Left renal cortex interstitium (tissue), 4 donors: ENCODE measurements at regions not wholly inside any gene's neighbourhood (a gene's known extent, or its start where the extent isn't known, plus 50 kb on each side); places are given as distances from the start of the nearest gene placed in this dataset.

ENCODE experiments used
- DNase-seq, 4 donors: peaks; one replicate each; pipeline ENCODE4 v3.0.0-alpha.2; 2013; ENCODE audit warnings: low read depth in 4 of 4, low spot score in 2 of 4, missing footprints in 1 of 4

DNA sequence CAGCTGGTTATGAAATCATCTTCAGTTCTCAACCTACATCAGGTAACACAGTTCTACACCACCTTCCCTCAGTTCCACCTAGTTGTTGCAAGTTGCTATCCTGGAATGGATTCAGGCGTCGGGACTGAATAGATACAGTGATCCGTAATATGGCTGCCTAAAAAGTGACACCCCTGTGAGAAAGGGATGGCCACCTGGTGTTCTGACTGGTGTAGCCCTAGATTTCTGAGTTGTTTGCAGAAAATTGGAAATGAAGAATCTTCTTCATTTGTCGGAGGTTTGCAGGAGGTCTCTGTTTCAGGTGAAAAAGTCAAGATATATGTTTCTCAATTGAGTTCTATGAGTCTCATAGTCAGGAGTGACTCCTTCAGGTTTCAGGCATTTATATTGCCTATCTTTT, 225.8 kb upstream of the ELAC2 start:
- DNase-seq = no peak

DNA sequence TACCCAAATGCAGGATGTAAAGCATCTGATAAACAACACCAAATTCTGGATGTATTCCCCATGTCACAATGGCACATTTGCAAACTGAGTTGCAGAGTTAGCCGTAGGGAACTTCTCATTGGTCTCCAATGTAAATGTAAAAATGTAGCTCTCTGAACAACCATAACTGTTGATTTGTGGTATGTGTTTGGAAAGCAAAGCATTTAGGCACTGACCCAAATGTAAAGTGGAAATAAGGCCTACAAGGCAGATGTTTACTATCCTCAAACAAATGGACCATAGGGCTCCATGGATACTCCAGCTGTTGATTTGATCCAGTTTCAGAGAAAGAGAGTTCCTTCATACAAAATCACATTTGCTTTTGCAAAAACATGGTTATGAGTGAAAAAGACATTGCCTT, 223.0 kb upstream of the ELAC2 start:
- DNase-seq = no peak

DNA sequence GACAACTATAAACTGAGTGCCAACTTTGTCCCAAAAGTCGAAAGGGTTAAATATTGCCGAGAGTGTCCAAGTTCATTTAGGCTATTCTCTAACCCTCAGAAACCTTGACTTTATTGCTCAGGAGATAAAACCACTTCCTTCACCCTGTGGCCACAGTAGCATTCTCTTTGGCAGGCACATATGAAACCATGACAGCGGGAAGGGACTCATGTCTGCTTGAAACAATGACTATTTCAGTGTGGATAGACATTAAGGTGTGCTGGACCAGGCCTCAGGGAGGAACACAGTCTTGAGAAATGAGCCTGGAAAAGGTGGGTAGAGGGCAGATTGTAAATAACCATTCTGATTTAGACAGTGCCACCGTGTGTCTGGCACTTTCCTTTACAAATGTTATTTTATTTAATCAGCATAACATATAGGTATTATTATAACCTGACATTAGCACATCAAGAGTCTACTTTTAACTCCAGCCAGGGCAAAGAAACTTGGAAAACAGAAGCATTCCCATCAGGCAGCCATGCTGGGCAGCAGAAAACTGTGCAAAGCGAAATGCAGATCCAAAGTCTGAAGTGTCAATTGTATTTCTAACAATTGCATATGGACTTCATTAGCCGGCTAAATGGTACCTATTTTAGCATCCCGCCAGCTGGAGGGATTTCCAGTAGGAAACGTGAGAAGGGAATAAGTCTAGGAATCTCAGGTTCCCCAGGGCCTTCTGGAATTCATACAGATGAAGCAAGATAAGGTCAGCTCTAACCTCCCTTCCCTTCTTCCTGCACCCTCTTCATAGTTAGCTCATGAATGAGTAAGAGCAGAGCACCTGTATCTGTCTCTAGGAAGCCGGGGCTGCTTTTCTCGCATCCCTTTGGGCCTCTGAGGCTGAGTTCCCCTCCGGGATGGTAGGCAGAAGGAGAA, 212.8 kb upstream of the ELAC2 start:
- no peak for DNase-seq

- DNase-seq = no peak
These were observed 210.4 kb upstream of the ELAC2 start for GRCh38 chr17:13228225-13228624.

DNA sequence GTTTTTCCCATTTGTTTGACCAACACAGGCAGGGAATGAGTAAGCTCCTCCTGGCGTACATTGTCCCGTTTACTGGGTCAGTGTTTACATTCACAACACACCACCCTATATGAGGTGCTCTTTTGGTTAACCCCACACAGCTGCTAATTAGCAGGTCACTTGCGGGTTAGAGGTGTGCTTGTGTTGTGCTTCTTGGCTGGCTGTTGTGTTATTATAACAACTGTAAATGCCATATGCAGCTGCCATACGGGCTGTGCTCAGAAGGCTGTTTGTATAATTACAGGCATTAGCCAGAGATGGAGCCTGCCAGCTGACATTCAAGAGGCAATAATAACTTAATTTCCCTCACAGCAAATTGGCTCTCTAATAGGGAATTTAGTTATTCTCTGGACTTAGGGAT, 205.1 kb upstream of the ELAC2 start:
- no peak for DNase-seq

DNA sequence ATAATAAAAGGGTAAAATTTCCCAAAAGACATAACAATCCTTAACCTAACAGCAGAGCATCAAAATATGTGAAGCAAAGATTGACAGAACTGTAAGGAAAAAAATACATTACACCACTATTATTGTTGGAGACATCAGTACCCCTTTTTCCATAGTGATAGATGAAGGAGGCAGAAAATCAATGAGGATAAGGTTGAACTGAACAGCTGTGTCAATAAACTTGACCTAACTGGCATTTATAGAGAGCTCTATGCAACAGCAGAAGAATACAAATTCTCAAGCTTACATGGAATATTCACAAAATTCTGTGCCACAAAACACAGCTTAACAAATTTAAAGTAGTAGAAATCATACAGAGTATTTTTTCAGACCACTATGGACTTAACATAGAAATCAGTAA, 195.0 kb upstream of the ELAC2 start:
- no peak for DNase-seq

DNA sequence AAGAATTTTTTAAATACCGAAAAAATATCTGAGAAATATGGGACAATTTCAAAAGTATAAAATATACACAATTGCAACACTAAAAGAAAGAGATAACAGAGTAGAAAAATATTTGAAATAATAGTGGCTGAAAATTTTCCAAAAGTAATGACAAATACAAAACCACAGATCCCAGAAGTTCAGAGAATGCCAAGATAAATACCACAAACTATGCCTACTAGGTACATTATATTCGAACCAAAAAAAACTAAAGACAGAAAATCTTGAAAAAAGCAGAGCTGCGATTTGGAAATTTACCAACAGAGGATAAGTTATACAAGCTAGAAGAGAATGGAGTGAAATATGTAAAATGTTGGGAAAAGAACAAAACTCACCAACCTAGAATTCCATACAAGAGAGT, 191.3 kb upstream of the ELAC2 start:
- DNase-seq = no peak

DNA sequence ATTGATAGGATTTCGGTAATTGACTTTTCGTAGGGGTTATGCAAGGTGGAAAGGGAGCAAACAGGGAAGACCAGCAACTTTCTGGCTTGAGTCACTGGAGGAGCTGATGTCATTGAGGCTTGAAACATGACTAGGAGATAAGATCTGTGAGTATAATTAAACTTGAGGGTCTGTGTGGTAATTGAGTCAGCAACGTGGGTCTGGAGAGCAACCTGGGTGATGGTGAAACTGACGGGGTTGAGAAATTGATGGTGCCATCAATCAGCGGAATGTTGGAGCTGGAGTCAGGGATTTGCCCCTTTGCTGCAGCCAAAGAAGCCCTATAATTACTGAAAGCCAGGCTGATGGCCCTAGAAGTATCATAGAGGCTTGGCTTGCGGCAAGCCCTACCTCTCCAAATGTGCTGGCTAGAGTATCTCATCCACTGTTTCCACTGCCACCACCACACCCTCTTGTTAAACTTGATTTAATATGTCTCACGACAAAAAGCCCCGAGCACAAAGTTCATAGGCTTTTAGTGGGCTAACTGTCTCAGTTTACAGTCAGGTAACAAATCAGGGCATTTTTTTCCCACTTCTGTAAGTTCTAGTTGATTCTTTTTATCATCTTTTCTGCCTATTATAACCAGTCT, 186.9 kb upstream of the ELAC2 start:
- DNase-seq = no peak

- no peak for DNase-seq
These were observed 185.0 kb upstream of the ELAC2 start for GRCh38 chr17:13202835-13203234.

GRCh38 chr17:13200671-13201070, 182.8 kb upstream of the ELAC2 start:
- no peak for DNase-seq

DNA sequence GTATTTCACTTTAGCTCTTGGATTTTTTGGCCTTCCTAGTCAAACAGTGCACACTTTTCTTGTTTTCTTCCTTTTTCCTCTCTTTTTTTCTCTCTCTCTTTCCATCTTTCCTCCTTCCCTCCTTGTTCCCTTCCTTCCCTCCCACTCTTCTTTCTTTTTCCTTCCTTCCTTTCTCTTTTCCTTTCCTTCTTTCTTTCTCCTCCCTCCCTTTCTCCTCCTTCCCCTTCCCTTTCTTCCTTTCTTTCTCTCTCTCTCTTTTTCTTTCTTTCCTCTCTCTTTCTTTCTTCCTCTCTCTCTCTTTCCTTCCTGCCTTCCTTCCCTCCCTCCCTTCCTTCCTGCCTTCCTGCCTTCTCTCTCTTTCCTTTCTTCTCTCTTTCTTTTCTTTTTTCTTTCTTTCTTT, 181.6 kb upstream of the ELAC2 start:
- DNase-seq = no peak

DNA sequence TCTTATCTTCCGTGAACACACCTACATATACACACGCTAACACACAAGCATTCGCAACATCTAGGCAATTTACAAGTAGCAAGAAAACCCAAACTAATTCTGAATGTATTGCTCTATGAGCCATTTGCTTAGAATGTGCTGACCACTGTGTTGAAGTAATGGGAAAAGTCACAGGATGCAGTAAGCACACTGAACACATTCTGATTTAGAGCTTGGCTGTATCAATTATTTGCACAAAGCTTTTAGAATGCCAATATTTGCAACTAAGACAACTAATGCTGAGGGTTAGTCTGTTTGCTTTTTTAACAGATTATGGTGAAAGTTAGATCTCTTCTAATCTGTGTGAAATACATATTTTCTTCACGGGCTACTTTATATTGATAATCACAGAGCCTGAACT, 179.8 kb upstream of the ELAC2 start:
- no peak for DNase-seq

GRCh38 chr17:13194887-13195286, 177.1 kb upstream of the ELAC2 start:
- DNase-seq = no peak

DNA sequence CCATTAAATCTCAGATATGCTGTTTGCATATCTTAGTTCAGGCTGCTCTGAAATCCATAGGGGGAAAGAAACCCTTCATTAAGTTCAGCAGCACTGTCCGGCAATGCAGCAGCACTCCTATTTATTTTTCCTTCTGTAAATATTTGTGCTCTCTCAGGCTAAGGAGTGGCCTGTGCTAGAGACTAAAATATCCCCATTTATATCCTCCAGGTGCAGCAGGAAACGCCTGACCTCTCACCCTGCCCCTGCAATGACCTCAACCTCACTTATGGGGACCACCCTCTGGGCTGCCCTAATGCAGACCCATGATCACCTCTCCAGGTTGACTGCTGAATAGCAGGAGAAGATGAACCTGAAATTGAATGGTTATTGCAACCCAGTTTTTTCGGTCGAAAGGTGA, 165.0 kb upstream of the ELAC2 start:
- no peak for DNase-seq

- no peak for DNase-seq
These were observed 164.6 kb upstream of the ELAC2 start for GRCh38 chr17:13182450-13182849.

- DNase-seq = no peak
These were observed 163.9 kb upstream of the ELAC2 start for GRCh38 chr17:13181683-13182082.

DNA sequence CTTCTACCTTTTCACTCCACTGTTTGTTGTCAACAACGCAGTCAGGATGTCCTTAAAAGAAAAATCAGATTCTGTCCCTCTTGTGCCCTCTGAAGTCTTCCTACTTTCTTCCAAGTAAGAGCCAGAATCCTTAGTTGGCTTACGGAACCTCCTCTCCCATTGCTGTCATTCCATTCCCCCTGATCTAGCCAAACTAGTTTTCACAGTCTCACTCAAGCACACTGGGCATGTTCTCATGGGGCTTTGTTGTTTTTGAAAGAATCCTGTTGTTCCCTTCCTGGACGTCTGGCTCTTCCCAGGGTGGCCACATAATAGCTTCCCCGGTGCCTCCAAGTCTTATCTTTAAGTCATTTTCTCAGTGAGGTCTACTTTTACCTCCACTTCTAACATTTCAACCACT, 158.6 kb upstream of the ELAC2 start:
- no peak for DNase-seq

- DNase-seq = no peak
These were observed 154.0 kb upstream of the ELAC2 start for GRCh38 chr17:13171790-13172189.

DNA sequence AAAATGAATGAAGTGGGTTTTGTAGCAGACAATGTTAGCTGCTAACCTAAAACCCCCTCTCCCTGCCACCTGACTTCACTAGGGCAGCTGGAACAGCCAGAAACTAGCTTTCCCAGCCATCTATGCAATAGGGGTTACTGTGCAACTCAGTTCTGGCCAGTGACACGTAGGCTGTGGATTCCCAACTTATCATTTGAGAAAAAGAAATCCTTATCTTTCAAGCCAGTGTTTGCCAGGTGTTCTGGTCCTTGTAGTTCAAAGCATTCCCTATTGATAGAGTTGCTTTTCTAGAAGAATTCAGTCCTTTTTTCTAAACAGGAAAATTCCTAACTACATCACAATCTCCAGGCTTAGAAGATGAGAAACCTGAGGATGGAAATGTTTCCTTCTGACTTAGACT, 144.5 kb upstream of the ELAC2 start:
- DNase-seq = no peak

GRCh38 chr17:13160790-13161189, 143.0 kb upstream of the ELAC2 start:
- DNase-seq = no peak

DNA sequence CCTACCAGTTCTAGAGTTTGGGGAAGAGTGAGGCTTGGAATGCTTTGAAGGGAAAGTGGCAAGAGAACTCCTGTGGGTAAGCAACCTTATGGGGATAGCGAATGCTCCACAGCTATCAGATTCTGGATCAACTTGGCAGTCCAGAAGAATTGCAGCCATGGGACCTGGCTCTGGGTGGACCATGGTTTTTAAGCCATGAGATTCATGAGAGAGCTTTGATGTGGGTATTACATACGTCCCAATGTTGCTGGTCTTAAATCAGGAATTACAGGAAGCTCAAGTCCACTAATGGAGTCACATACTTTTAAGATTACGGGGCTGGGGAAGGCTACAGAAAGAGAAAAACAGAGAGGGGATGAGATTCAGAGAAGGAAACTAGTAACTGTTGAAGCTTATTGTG, 142.5 kb upstream of the ELAC2 start:
- no peak for DNase-seq

- no peak for DNase-seq
These were observed 140.8 kb upstream of the ELAC2 start for GRCh38 chr17:13158494-13159240.
